Kidney epithelial cell (primary cell): ENCODE measurements at regions not wholly inside any gene's neighbourhood (a gene's known extent, or its start where the extent isn't known, plus 50 kb on each side); places are given as distances from the start of the nearest gene placed in this dataset.
"Not testable (repeated sequence)": the region's sequence is repeated elsewhere in the genome, so short reads cannot be mapped to it uniquely, and the experiment has no call there.

Experiments used
- DNase-seq: peaks from one replicate; pipeline ENCODE4 v3.0.0-alpha.2; 2010; ENCODE audit warnings: low read depth
- H3K27me3 ChIP-seq: 2 replicates; pipeline ENCODE4 v1.6.0; 2011; ENCODE audit warnings: low read length; ENCODE audit not compliant: control insufficient read depth, insufficient read depth
- H3K36me3 ChIP-seq: 2 replicates; pipeline ENCODE4 v1.5.1; 2011; ENCODE audit warnings: low read length; ENCODE audit not compliant: control insufficient read depth, insufficient read depth
- H3K4me3 ChIP-seq: 2 replicates; pipeline ENCODE4 v1.5.1; 2011; ENCODE audit warnings: low read depth, mild to moderate bottlenecking, control low read depth, low read length
- TF ChIP-seq, protein P1 (sequence below): IDR thresholded peaks from 2 replicates; pipeline ENCODE4 v1.5.1; 2011; ENCODE audit warnings: mild to moderate bottlenecking, moderate library complexity, low read length, control low read depth, inconsistent platforms; ENCODE audit not compliant: insufficient read depth, poor library complexity, severe bottlenecking

GRCh38 chr14:43132441-43132840 is 1374.6 kb downstream of the FSCB start:
- no peaks in the 10 kb centered on the region for H3K27me3 ChIP-seq
- no peak for DNase-seq
- H3K36me3 ChIP-seq: no peaks in the 10 kb centered on the region
- H3K4me3 ChIP-seq: no peak overlapping the region
- TF ChIP-seq, protein P1, sequence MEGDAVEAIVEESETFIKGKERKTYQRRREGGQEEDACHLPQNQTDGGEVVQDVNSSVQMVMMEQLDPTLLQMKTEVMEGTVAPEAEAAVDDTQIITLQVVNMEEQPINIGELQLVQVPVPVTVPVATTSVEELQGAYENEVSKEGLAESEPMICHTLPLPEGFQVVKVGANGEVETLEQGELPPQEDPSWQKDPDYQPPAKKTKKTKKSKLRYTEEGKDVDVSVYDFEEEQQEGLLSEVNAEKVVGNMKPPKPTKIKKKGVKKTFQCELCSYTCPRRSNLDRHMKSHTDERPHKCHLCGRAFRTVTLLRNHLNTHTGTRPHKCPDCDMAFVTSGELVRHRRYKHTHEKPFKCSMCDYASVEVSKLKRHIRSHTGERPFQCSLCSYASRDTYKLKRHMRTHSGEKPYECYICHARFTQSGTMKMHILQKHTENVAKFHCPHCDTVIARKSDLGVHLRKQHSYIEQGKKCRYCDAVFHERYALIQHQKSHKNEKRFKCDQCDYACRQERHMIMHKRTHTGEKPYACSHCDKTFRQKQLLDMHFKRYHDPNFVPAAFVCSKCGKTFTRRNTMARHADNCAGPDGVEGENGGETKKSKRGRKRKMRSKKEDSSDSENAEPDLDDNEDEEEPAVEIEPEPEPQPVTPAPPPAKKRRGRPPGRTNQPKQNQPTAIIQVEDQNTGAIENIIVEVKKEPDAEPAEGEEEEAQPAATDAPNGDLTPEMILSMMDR: no peak

- not testable (repeated sequence) for H3K27me3 ChIP-seq, H3K36me3 ChIP-seq, H3K4me3 ChIP-seq, DNase-seq
Observed at GRCh38 chr14:43128429-43128828, 1378.7 kb downstream of the FSCB start.

DNA sequence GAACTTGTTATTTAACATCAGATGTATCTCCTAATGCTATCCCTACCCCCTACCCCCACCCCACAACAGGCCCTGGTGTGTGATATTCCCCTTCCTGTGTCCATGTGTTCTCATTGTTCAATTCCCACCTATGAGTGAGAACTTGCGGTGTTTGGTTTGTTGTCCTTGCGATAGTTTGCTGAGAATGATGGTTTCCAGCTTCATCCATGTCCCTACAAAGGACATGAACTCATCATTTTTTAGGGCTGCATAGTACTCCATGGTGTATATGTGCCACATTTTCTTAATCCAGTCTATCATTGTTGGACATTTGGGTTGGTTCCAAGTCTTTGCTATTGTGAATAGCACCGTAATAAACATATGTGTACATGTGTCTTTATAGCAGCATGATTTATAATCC is 1379.2 kb downstream of the FSCB start:
- H3K27me3 ChIP-seq, H3K36me3 ChIP-seq, DNase-seq, H3K4me3 ChIP-seq: not testable (repeated sequence)

GRCh38 chr14:43123544-43123943 is 1383.5 kb downstream of the FSCB start:
- no peaks in the 10 kb centered on the region for H3K36me3 ChIP-seq
- no peak for DNase-seq
- no peaks in the 10 kb centered on the region for H3K27me3 ChIP-seq
- no peak overlapping the region for H3K4me3 ChIP-seq
- TF ChIP-seq, protein P1: no peak

DNA sequence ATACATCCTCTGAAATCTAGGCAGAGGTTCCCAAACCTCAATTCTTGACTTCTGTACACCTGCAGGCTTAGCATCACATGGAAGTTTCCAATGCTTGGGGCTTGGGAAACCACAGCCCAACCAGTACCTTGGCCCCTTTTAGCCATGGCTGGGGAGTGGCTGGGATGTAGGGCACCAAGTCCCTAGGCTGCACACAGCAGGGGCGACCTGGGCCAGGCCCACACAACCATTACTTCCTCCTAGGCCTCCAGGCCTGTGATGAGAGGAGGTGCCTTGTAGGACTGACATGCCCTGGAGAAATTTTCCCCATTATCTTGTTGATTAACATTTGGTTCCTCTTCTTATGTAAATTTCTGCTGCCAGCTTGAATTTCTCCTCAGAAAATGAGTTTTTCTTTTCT is 1387.4 kb downstream of the FSCB start:
- H3K36me3 ChIP-seq: no peaks in the 10 kb centered on the region
- no peak overlapping the region for H3K4me3 ChIP-seq
- DNase-seq: no peak
- TF ChIP-seq, protein P1: no peak
- no peaks in the 10 kb centered on the region for H3K27me3 ChIP-seq

GRCh38 chr14:43116341-43116740 is 1390.7 kb downstream of the FSCB start:
- TF ChIP-seq, protein P1: no peak
- no peaks in the 10 kb centered on the region for H3K36me3 ChIP-seq
- peak; percentile 69 for DNase-seq
- no peaks in the 10 kb centered on the region for H3K27me3 ChIP-seq
- no peak overlapping the region for H3K4me3 ChIP-seq

DNA sequence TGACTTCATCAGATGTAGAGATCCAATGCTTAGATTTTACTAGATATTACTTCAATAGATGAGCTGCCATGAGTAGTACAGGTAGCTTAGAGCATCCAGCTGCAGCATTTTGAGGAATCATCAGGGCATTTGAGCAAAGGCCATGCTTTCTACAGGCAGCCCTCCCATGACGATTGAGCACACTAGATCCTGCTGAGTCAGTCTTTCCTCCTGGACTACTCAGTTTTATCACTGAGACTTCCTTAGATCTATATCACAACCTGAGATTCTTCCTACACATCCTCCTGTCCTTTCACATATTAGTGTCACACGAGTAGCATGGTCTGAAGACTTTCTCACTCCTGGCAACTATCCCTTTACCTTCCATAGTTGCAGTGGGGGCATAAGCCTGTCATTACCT is 1401.8 kb downstream of the FSCB start:
- TF ChIP-seq, protein P1: no peak
- DNase-seq: no peak
- no peaks in the 10 kb centered on the region for H3K36me3 ChIP-seq

More for the DNA sequence above, 1401.8 kb downstream of the FSCB start:
- Histone ChIP-seq H3K4me3 (no peak overlapping the region), H3K27me3 (no peaks in the 10 kb centered on the region)
